GM18909 (cell line): ENCODE measurements at regions not wholly inside any gene's neighbourhood (a gene's known extent, or its start where the extent isn't known, plus 50 kb on each side); places are given as distances from the start of the nearest gene placed in this dataset.

ENCODE experiments used
- ATAC-seq: cut with Tn5 transposase; IDR thresholded peaks from one replicate; pipeline ENCODE4 v1.9.1; 2021; ENCODE audit warnings: mild to moderate bottlenecking; ENCODE audit not compliant: unreplicated experiment, poor library complexity

GRCh38 chr14:101464984-101465794 is 96.1 kb upstream of the DIO3 start:
- no peak for ATAC-seq

- no peak for ATAC-seq
Measured at GRCh38 chr14:101465795-101466448, 95.4 kb upstream of the DIO3 start.

- ATAC-seq, result no peak
Measured at GRCh38 chr14:101466456-101467180, 94.7 kb upstream of the DIO3 start.

- ATAC-seq, result no peak
Measured at GRCh38 chr14:101467181-101467926, 93.9 kb upstream of the DIO3 start.

GRCh38 chr14:101469382-101470247 is 91.7 kb upstream of the DIO3 start:
- ATAC-seq, result no peak

- ATAC-seq, result no peak
Measured at GRCh38 chr14:101470266-101470665, 91.0 kb upstream of the DIO3 start.

- no peak for ATAC-seq
Measured at GRCh38 chr14:101471723-101472517, 89.4 kb upstream of the DIO3 start.

GRCh38 chr14:101472518-101472849 is 88.8 kb upstream of the DIO3 start:
- no peak for ATAC-seq

- ATAC-seq, result no peak
Measured at GRCh38 chr14:101473045-101473729, 88.1 kb upstream of the DIO3 start.

- no peak for ATAC-seq
Measured at GRCh38 chr14:101473795-101474562, 87.3 kb upstream of the DIO3 start.

GRCh38 chr14:101474563-101475455 is 86.5 kb upstream of the DIO3 start:
- ATAC-seq, result no peak

- no peak for ATAC-seq
Measured at GRCh38 chr14:101475456-101476257, 85.6 kb upstream of the DIO3 start.

- no peak for ATAC-seq
Measured at GRCh38 chr14:101476258-101476915, 84.9 kb upstream of the DIO3 start.

GRCh38 chr14:101476916-101477553 is 84.3 kb upstream of the DIO3 start:
- no peak for ATAC-seq

GRCh38 chr14:101477648-101478047 is 83.6 kb upstream of the DIO3 start:
- ATAC-seq, result no peak
